ENCODE measurements at regions not wholly inside any gene's neighbourhood (a gene's known extent, or its start where the extent isn't known, plus 50 kb on each side); places are given as distances from the start of the nearest gene placed in this dataset.

GRCh38 chr3:170759511-170760173, 110.4 kb downstream of the RPL22L1 start:
- in situ Hi-C loops (cut with HindIII; ENCODE audit: low sequenced_read_pairs), result no loop called here
- H3K4me3 ChIP-seq (ENCODE audit: low read depth, low read length), result no peak overlapping the region
- no peak for DNase-seq (ENCODE audit: low read depth, low spot score)
- TF ChIP-seq CTCF (IDR thresholded peaks at IDR 0.05; ENCODE audit: low read depth, low read length), result no peak

GRCh38 chr3:170757038-170757437, 113.0 kb downstream of the RPL22L1 start:
- no peak overlapping the region for H3K4me3 ChIP-seq (ENCODE audit: low read depth, low read length)
- TF ChIP-seq CTCF (IDR thresholded peaks at IDR 0.05; ENCODE audit: low read depth, low read length), result no peak
- DNase-seq (ENCODE audit: low read depth, low spot score), result no peak
- in situ Hi-C loops (cut with HindIII; ENCODE audit: low sequenced_read_pairs), result no loop called here

- no peak overlapping the region for H3K4me3 ChIP-seq (ENCODE audit: low read depth, low read length)
- no peak for DNase-seq (ENCODE audit: low read depth, low spot score)
- in situ Hi-C loops (cut with HindIII; ENCODE audit: low sequenced_read_pairs), result no loop called here
- TF ChIP-seq CTCF (IDR thresholded peaks at IDR 0.05; ENCODE audit: low read depth, low read length), result no peak
Observed at GRCh38 chr3:170754311-170754693, 115.7 kb downstream of the RPL22L1 start.

- peak; percentile 39 for DNase-seq (ENCODE audit: low read depth, low spot score)
- in situ Hi-C loops (cut with HindIII; ENCODE audit: low sequenced_read_pairs), result no loop called here
- H3K4me3 ChIP-seq (ENCODE audit: low read depth, low read length), result no peak overlapping the region
- no peak for TF ChIP-seq CTCF (IDR thresholded peaks at IDR 0.05; ENCODE audit: low read depth, low read length)
Observed at GRCh38 chr3:170753421-170754310, 116.3 kb downstream of the RPL22L1 start.

- H3K4me3 ChIP-seq (ENCODE audit: low read depth, low read length), result no peak overlapping the region
- TF ChIP-seq CTCF (IDR thresholded peaks at IDR 0.05; ENCODE audit: low read depth, low read length), result no peak
- in situ Hi-C loops (cut with HindIII; ENCODE audit: low sequenced_read_pairs), result no loop called here
- DNase-seq (ENCODE audit: low read depth, low spot score), result no peak
Observed at GRCh38 chr3:170752571-170753155, 117.3 kb downstream of the RPL22L1 start.

- in situ Hi-C loops (cut with HindIII; ENCODE audit: low sequenced_read_pairs), result no loop called here
- no peak for TF ChIP-seq CTCF (IDR thresholded peaks at IDR 0.05; ENCODE audit: low read depth, low read length)
- no peak overlapping the region for H3K4me3 ChIP-seq (ENCODE audit: low read depth, low read length)
- DNase-seq (ENCODE audit: low read depth, low spot score), result no peak
Observed at GRCh38 chr3:170751899-170752293, 118.1 kb downstream of the RPL22L1 start.

Data from astrocyte of the spinal cord (primary cell).